T1000 (cell line): ENCODE measurements at regions not wholly inside any gene's neighbourhood (a gene's known extent, or its start where the extent isn't known, plus 50 kb on each side); places are given as distances from the start of the nearest gene placed in this dataset.
"Not testable (repeated sequence)": the region's sequence is repeated elsewhere in the genome, so short reads cannot be mapped to it uniquely, and the experiment has no call there.

Source experiments
- DNase-seq: peaks from one replicate; lab custom pipeline; 2025; ENCODE audit warnings: mixed read lengths; lab: John Stamatoyannopoulos, UW

DNA sequence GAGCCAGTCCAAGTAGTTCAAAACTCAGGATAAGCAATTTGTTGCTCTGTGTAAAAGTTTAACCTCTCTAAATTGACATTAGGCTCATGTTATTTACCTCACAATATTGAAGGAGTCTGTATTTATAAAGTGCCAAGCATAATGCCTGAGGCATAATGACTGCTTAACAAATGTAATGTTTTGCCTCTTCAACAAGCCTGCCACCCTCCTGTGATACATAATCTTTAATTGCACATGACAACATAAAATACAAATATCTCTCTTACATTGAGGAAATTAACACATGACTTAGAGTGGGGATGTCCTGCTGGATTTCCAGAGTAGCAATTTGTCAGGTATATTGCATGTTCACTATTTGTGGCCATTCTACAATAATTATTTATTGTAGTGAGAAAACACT lies 469.2 kb upstream of the ANO5 start:
- DNase-seq: no peak

DNA sequence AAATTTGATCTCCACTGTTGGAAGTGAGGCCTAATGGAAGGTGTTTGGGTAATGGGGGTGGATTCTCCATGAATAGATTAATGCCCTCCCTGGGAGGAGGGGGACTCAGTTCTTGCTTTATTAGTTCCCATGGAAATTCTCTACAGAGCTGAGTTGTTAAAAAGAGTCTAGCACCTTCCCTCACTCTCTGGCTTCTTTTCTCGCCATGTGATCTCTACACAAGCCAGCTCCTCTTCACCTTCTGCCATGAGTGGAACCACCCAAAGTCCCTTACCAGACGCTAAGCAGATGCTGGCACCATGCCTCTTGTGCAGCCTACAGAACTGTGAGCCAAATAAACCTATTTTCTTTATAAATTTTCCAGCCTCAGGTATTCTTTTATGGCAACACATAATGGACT lies 465.8 kb upstream of the ANO5 start:
- DNase-seq: no peak

DNA sequence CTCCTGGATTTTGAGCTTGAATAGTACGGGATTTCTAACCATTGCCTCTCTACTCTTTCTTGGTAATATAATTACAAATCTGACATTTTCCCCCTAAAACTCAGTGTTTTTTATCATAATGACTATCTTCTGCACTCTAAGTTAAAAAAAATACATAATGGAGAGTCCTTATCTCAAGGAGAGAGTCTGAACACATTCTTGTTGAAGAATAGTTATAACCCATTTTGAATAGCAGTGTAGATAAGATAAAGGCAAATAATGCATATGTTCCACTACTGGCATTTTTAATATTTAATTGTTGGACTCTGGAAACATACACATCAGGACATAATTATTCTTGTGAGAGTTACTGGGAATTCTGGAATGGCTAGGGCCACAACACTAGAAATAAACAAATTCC lies 456.5 kb upstream of the ANO5 start:
- no peak for DNase-seq

DNA sequence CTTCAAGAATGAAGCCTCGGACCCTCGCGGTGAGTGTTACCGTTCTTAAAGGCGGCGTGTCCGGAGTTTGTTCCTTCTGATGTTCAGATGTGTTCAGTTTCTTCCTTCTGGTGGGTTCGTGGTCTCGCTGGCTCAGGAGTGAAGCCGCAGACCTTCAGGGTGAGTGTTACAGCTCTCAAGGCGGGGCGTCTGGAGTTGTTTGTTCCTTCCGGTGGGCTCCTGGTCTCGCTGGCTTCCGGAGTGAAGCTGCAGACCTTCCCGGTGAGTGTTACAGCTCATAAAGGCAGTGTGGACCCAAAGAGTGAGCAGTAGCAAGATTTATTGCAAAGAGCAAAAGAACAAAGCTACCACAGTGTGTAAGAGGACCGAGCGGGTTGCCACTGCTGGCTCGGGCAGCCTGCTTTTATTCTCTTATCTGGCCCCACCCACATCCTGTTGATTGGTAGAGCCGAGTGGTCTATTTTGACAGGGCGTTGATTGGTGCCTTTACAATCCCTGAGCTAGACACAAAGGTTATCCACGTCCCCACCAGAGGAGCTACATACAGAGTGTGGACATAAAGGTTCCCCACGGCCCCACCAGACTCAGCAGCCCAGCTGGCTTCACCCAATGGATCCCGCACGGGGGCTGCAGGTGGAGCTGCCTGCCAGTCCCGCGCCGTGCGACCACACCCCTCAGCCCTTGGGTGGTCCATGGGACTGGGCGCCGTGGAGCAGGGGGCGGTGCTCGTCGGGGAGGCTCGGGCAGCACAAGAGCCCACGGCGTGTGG lies 440.2 kb upstream of the ANO5 start:
- DNase-seq: not testable (repeated sequence)

DNA sequence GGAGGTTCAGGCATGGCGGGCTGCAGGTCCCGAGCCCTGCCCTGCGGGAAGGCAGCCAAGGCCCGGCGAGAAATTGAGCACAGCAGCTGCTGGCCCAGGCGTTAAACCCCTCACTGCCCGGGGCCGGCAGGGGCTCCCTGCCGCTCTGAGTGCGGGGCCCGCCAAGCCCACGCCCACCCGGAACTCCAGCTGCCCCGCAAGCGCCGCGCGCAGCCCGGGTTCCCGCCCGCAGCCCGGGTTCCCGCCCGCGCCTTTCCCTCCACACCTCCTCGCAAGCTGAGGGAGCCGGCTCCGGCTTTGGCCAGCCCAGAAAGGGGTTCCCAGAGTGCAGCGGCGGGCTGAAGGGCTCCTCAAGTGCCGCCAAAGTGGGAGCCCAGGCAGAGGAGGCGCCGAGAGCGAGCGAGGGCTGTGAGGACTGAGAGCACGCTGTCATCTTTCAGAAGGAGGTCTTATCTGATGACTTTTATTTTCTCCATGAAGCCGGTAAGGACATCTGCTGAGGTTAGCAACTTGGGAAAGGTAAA lies 439.6 kb upstream of the ANO5 start:
- not testable (repeated sequence) for DNase-seq

DNA sequence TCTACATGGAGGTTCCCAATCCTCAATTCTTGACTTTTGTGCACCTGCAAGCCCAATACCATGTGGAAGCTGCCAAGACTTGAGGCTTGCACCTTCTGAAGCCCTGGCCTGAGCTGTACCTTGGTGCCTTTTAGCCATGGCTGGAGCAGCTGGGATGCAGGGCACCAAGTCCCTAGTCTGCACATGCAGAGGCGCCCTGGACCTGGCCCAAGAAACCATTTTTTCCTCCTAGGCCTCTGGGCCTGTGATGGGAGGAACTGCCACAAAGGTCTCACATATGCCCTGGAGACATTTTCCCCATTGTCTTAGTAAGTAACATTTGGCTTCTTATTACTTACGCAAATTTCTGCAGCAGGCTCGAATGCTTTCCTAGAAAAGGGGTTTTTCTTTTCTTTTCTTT lies 431.9 kb upstream of the ANO5 start:
- DNase-seq: no peak

DNA sequence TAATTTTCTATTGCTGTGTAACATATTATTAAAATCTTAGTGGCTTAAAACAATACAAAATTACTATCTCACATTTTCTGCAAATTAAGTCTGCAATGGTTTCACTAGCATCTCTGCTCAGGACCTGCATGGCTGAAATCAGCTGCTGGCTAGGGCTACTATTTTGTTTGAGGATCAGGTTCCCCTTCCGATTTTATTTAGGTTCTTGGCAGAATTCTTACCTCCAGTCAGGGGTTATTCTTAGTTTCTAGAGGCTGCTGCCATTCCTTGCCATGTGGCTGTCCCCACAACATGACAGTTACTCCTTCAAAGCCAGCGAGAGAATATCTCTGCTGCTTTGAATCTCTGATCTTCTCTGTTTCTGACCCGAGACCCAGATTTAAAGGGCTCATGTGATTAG lies 424.5 kb upstream of the ANO5 start:
- no peak for DNase-seq

DNA sequence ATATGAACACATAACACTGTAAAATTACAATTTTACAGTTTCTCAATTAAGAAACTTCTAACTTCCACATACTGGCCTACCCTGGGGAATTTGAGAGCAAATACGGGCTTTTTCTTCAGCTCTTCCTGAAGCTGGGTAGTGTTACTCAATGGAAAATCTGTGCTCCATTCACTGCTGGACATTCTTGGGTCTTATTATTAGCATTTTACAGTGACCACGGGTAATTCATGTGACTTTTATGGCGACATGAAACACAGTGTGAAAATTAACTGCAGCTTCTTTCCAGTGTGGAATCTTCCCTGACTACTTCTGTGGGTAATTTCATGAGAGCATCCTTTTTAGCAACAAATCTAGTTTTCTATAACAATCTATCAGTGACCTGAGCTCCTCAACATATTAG lies 423.7 kb upstream of the ANO5 start:
- no peak for DNase-seq

DNA sequence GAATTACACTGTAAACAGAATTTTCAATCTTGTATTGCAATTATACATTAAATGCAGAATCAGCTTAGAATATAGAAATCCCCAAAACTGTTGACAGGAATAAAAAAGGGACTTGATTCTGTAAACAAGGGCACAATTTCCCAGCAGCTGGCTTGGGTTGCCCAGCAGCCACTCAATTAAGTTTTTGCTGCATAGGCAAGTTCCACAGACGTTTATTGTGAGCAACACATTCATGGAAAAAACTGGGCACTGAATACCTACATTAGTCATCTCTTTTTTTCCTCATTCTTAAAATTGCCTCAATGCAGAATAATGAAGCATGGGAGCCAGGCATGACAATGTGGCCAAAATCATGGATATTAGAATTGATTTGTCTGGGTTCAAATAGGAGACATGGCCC lies 421.8 kb upstream of the ANO5 start:
- no peak for DNase-seq

DNA sequence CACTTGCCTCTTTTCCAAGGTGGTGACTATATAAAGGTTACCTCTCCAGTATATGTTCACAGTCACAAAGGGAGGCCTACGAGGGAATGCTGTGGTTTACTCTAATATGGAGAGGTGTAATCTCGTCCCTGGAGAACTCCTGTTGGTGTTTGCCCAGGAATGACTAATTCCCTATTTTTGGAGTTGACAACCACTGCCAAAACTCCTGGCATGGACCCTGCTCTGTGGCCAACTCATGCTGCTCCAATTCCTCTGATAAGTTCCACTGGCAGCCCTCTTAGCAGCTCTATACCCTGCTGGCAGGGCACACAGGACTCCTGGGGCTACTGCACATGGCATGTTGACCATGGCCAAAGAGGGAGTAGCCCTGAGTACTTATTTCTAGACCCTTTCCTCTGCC lies 418.7 kb upstream of the ANO5 start:
- no peak for DNase-seq

DNA sequence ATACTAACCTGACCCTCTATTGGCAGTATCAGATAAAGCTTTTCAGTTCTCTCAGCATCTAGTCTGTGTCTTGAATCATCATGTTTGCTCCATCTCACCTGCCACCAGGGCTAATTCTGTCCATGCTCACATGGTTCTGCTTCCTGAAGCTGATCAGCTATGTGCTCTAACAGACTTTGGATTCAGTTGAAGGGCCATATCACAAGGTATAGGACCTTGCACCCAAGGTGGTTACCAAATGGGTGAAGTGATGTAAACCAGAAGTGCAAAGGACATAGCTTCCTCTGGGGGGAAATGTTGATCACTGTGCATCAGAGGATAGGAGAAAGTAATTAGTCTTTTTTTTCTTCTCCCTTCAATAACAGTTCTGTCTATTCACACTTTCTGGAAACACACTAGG lies 417.0 kb upstream of the ANO5 start:
- DNase-seq: no peak

DNA sequence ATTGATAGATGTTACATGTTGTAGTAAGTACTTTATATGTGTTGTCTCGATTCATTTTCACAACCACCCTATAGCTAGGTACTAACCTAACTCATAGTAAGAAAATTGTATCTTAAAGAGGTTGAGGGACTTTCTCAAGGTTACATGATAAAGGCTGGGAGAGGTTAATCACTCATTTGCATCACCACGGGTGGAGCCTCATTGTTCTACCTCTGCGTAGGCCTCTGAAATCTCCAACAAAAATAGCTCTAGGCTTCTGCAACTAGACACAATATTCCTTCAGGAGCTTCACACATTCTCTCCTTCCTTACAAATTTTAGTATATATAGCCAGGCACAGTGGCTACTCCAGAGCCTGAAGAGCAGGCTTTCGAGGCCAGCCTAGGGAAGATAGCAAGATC lies 408.9 kb upstream of the ANO5 start:
- no peak for DNase-seq

DNA sequence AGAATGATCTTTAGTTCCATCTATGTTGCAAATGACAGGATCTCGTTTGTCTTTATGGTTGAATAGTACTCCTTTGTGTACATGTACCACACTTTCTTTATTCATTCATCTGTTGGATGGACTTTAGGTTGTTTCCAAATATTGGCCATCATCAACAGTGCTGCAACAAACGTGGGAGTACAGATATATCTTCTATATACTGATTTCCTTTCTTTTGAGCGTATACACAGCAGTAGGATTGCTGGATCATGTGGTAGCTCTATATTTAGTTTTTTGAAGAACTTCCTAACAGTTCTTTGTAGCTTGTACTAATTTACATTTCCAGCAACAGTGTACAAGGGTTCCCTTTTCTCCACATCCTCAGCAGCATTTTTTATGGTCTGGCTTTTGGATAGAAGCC lies 407.5 kb upstream of the ANO5 start:
- no peak for DNase-seq

DNA sequence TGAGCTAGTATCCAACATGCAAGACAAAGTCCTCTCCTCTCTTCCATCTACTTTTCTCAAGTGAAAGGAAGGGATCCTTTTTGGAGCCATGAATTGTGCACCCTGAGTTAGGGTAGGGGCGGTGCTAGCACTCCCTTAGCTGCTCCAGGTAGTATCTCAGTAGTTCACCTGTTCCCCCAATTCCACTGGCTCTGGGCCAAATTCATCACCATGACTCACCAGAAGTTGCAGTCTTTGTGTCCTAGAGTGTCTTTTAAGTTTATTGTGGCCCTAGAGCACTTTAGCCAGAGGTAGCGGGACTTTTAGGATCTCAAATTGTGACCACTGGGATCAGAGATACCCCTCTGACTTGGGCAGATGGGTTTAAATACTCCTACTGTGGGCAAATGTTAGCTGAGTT lies 398.6 kb upstream of the ANO5 start:
- no peak for DNase-seq

DNA sequence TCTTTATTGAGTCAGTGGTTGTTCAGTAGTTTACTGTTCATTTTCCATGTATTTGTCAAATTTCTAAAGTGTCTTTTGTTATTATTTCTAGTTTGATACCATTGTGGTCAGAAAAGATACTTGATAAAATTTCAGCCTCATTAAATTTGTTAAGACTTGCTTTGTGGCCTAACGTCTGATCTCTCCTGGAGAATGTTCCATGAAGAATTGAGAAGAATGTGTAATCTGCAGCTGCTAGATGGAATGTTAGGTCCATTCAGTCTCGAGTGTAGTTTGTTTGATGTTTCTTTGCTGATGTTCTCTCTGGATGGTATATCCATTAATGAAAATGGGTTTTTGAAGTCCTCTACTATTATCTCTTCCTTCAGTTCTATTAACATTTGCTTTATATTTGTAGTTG lies 394.7 kb upstream of the ANO5 start:
- no peak for DNase-seq

DNA sequence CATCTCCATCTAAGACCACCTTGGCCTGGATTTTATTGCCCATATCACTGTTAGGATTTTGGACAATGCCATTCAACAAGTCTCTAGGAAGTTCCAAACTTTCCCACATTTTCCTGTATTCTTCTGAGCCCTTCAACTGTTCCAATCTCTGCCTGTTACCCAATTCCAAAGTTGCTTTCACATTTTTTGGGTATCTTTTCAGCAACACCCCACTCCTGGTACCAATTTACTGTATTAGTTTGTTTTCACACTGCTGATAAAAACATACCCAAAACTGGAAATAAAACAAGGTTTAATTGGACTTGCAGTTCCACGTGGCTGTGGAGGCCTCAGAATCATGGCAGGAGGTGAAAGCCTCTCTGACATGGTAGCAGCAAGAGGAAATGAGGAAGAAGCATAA lies 388.4 kb upstream of the ANO5 start:
- DNase-seq: not testable (repeated sequence)

DNA sequence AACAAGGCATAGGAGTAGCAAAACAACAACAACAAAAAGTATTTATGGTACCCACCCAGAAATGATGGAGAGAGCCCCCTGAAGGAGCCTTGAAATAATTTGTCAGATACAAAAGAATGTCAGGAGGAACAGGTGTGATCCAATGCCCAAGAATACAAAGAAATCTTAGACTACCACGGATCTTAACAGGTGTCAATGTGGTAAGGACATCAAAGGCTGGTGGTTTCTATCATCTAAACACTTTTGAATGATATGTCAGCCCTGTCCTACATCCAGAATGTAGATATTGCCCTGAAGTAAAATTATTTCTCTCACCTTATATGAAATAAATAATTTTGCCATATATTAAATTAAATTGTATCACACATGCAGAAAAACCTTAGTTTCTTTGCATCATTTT lies 386.4 kb upstream of the ANO5 start:
- no peak for DNase-seq

DNA sequence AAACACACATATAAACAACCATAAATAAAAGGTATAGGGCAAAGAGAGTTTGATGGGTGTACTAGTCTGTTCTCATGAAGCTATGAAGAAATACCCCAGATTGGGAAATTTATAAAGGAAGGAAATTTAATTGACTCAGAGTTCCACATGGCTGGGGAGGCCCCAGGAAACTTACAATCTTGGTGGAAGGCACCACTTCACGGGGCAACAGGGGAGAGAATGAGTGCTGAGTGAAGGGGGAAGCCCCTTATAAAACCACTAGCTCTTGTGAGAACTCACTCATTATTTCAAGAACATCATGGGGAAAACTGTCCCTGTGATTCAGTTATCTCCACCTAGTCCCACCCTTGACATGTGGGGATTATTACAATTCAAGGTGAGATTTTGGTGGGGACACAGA lies 385.9 kb upstream of the ANO5 start:
- DNase-seq: no peak

DNA sequence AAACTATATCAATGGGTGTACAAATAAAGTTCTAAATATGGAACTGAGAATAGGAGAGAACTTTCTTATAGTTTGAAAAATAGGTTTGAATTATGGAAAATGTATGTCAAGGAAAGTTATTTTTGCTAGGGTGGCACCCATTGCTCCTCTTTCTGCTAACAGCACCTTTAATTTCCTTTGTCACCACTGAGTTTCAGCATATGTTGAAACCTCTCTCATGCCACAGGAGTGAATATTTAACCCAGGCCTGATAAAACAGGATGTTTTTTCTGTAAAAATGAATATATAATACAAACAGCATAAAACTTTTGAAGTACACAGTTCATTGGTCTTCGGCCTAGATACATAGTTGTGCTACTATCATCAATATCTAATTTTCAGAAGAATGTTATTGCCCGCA lies 385.5 kb upstream of the ANO5 start:
- no peak for DNase-seq

DNA sequence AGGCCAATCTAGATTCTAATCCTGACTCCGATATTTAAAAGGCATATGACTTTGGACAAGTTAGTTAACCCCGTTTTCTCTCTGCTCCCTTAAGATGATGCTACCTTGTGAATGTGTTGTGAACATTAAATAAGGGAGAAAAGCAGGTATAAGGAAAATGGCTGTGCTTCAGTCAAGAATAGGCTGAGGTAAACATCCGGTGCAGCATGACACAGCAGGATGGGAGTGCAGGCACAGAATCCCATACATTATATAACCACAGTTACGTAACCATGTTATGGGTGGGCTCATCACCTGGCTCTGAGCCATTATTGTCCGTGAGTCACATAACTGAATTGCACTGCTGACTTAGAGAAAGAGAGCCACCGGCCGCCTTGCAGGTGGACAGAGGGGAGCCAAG lies 382.2 kb upstream of the ANO5 start:
- DNase-seq: no peak

DNA sequence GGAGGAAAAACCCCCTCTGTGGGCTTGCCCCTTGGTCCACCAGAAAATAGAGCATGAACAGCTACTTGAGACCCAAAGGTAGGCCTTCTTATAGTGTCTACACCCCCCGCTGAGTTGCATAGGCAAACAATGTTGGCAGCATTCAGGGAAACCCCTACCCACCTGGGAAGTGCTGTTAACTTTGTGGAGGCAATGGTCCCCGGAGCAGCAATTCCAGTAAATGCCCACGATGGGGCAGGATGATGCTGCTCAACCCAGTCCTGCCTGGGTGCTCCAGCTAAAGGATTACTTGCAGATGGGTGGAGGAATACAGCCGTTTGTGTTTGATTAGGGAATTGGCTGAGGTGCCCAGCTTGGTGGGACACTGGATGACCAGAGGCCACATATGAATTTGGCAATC lies 381.3 kb upstream of the ANO5 start:
- DNase-seq: no peak

DNA sequence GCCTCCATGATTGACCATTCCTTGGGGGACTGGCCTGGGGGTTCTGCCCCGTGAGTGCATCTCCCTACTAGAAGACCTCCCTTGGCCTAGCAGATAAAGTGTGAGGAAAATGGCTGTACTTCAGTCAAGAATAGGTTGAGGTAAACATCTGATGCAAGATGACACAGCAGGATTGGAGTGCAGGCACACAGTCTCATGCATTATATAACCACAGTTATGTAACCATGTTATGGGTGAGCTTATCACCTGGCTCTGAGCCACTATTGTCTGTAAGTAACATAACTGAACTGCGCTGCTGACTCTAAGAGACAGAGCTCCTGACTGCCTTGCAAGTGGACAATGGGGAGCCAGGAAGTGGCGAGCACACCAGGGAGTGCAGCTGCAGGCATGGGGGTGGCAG lies 378.7 kb upstream of the ANO5 start:
- DNase-seq: no peak

DNA sequence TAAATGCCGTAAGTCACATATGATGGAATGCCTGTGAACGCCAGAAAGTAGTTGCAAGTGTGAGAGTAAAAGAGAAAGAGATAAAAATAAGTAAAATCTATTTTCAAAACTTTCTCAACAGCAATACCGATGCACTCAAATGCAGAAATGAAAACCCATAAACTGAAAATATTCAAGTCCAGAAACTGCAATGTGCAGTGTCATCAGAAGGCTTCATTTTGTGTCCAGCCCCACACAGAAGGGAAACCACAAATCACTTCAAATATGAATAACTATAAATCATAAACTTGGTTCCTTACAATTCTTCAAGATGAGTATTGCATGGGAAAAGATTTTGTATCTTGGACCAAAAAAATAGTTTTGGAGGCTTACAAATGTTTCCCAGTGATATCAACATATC lies 375.2 kb upstream of the ANO5 start:
- no peak for DNase-seq

DNA sequence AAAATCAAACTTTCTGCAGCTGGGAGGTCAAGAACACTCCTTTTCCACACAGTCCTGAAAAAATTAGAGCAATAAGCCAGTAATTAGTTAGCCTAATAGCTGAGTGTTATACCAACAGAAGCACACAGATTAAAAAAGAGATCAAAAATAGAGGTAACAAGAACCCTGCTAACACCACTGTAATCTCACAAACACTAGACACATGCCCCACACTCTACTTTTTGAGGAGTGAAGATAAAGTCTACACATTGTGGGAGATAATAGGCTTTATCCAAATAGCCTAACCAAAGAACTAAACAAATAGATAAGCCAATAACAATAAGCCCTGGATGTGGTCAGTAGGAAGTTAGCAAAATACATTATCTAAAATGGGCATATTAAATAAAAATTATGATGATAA lies 372.7 kb upstream of the ANO5 start:
- DNase-seq: no peak
